HG03457 (cell line): ENCODE measurements at regions not wholly inside any gene's neighbourhood (a gene's known extent, or its start where the extent isn't known, plus 50 kb on each side); places are given as distances from the start of the nearest gene placed in this dataset.

Experiments
- ATAC-seq: cut with Tn5 transposase; IDR thresholded peaks from one replicate; pipeline ENCODE4 v1.9.1; 2021; ENCODE audit warnings: moderate number of reproducible peaks; ENCODE audit not compliant: unreplicated experiment

GRCh38 chr12:65596514-65597091, 227.7 kb upstream of the HMGA2 start:
- no peak for ATAC-seq

- no peak for ATAC-seq
Measured at GRCh38 chr12:65597527-65597926, 226.8 kb upstream of the HMGA2 start.

DNA sequence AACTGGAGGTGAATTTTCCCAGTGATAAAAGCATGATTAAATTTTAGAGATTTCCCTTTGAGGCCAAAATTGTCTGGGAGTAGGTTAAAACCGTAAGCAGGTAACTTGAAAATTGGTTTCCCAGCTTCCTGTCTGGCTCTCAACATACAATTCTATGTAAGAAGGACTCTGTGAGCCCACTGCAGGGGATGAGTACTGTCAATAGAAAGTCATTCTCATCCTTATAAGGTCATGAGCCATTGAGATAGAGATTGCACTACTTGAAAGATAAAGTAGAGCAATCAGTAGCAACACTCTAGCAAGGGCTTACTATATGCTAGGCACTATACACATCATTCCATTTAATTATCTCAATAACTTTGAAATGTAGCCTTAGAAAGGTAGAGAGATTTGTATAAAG, 225.6 kb upstream of the HMGA2 start:
- ATAC-seq = no peak

- ATAC-seq = no peak
Measured at GRCh38 chr12:65602253-65602609, 222.1 kb upstream of the HMGA2 start.

GRCh38 chr12:65602610-65603295, 221.5 kb upstream of the HMGA2 start:
- ATAC-seq = no peak

- ATAC-seq = no peak
Measured at GRCh38 chr12:65603438-65604351, 220.6 kb upstream of the HMGA2 start.

DNA sequence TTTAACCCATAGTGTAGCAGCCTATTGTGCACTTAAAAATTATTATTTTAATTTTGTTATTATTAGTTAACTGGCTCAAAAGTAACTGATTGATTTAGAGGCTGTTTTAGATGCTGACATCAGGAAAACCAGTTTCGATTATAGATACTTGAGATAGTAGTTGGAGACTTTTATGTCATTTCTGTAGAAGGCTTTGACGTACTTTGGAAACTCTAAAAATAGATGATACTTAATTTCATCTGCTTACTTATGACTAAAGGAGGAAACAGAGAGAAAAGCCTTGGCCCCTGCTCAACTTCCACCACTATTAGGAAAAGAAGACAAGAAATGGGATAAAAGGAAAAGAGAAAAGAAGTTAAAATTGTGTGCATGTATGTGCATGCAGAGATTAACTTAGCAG, 219.3 kb upstream of the HMGA2 start:
- ATAC-seq = no peak

GRCh38 chr12:65606008-65606766, 218.1 kb upstream of the HMGA2 start:
- ATAC-seq = no peak

GRCh38 chr12:65607401-65607841, 216.9 kb upstream of the HMGA2 start:
- no peak for ATAC-seq

- ATAC-seq = no peak
Measured at GRCh38 chr12:65608319-65608916, 215.9 kb upstream of the HMGA2 start.

DNA sequence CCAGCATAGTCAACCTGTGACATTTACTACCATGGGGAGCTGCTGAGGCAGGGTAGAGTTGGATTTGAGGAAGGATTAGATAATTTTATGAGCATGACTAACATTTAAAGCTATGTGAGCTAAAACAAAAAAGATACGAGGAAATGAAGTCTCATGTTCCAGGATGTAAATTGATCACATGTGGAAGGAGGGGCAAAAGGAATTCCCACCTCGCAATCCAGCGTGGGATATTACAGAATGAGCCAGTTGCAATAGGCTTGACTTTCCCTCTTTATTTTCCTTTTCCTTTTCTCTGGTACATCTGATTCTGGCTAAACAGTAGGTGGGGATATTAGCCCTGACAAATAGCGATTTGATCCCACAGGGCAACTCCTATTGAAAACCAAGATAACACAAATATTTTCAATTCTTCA, 214.9 kb upstream of the HMGA2 start:
- ATAC-seq = no peak

DNA sequence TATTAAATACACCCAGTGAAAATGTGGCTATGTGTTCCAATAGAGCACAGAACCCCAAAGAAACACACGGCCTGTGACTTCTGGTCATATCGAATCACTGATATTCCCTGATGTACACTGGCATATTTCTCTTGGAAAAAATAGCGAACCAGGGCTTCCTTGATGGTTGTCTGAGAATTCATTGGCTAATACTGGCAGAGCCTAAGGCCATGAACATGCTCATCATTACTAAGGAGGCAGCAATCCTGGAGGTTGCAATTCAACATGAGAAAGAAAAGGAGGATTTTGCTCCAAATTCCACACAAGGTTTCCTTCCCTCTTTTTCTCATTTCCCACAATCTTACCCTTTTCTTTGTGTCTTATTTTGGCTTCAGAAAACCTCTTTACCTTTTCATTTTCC, 212.9 kb upstream of the HMGA2 start:
- ATAC-seq = no peak

DNA sequence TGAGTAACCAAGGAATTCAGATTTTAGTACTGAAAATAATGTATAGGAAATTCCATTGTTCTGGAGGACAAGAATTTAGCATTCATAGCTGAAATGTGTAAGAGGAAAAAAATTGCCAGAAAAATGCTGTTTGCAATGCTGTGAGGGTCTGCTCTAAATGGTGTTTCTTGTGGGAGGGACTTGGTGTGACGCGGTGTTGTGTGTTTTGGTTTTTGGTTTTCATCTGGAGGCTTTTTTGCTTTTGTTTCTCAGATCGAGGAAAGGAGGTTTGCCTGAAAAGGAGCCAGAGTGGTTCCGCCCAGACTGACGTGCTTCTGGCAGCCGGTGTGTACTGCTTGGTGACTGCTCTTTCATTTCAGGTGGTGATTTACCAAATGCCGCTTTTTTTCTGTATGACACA, 211.8 kb upstream of the HMGA2 start:
- ATAC-seq = no peak

DNA sequence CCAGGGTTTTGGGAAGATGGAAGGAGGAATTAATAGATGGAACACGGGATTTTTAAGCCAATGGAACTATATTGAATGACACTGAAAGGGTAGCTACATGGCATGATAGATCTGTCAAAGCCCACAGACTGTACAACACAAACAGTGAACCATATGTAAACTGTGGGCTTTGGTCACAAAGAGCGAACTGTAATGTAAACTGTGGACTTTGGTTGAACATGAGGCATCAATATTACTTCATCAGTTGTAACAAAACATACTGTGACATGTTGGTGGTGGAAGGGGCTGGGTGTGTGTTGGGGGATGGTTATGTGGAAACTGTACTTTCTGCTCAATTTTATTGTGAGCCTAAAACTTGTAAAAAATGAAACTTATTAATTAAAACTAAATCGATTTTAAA, 210.6 kb upstream of the HMGA2 start:
- no peak for ATAC-seq

GRCh38 chr12:65614259-65614889, 209.9 kb upstream of the HMGA2 start:
- ATAC-seq = no peak

GRCh38 chr12:65615118-65615517, 209.2 kb upstream of the HMGA2 start:
- no peak for ATAC-seq

- ATAC-seq = no peak
Measured at GRCh38 chr12:65616022-65616421, 208.3 kb upstream of the HMGA2 start.

- no peak for ATAC-seq
Measured at GRCh38 chr12:65618588-65618987, 205.7 kb upstream of the HMGA2 start.

- ATAC-seq = no peak
Measured at GRCh38 chr12:65619018-65619417, 205.3 kb upstream of the HMGA2 start.

GRCh38 chr12:65620046-65620445, 204.2 kb upstream of the HMGA2 start:
- ATAC-seq = no peak
